ENCODE measurements at regions not wholly inside any gene's neighbourhood (a gene's known extent, or its start where the extent isn't known, plus 50 kb on each side); places are given as distances from the start of the nearest gene placed in this dataset.

DNA sequence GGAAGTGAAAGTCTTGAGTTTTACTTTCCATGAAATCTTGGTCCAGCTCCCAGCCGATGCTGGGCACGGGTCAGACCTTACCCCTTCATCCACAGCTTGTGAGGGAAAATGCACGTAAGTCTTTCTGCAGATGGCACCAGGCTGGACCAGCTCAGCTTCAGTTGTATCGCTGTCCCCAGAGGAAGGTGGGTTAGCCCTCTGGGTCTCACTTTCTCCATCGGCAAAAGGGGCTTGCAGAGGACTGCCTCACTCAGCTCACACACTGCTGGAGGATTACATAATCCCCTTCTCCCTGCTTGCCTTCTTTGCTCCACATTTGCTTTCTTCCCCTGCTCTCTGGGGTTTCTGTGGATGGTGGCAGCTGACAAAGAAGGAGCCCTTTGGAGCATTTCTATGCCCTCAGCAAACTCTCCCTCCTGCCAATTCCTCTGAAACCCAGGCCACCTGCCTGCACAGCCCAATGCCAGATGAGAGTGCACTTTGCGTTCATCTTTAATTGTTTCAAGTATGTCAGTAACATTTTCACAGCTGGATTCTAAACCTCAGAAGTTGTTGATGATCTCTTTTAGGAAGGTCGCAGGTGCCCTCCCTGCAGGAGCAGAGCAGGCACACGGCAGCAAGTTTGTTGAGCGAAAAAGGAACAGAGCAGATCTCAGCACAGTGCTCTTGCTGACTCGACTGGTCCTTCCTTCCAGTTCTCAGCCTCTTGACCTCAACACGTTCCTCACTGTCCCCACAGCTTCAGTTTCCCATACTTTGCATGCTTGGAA, 155.6 kb upstream of the GLI2 start:
- H3K4me1 ChIP-seq (ENCODE audit: control insufficient read depth in 5 of 5, insufficient read depth in 5 of 5, low read length in 5 of 5), result peaks cover 2 to 40% (median 25%) of the 10 kb centered on the region in 5 donors
- H3K9ac ChIP-seq (ENCODE audit: low read length in 5 of 5), result no peak overlapping the region
- H3K4me3 ChIP-seq (ENCODE audit: low read depth in 1 of 5, low read length in 5 of 5), result no peak overlapping the region
- no peaks in the 10 kb centered on the region for H3K36me3 ChIP-seq (ENCODE audit: control insufficient read depth in 5 of 5, insufficient read depth in 5 of 5, low read length in 5 of 5)
- H3K27me3 ChIP-seq (ENCODE audit: control insufficient read depth in 5 of 5, insufficient read depth in 4 of 5, low read length in 5 of 5), result no peaks in the 10 kb centered on the region
- H3K27ac ChIP-seq (ENCODE audit: low read depth, low read length), result no peak overlapping the region
- peaks cover 0 to under 1% (median 0%) of the 10 kb centered on the region in 5 donors for H3K9me3 ChIP-seq (ENCODE audit: control insufficient read depth in 5 of 5, low read length in 5 of 5)

DNA sequence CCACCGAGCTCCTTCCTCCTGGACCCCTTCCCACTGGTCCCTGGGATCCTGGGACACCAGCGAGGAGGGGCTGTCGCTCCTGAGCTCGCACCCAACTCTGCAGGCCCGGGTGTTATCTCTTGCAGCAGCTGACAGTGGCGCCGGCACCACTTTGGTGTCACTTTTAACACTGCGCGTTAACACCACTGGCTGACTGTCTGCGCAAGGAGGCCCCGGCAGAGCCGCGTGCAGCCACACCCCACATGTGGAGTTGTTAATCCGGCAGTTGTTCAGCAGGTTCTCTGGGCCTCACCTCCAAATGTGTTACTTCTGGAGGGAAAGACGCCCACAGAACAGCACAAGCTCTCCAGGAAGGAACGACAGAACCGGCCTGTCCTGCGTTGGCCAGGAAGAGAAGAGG, 155.0 kb upstream of the GLI2 start:
- peaks cover 2 to 34% (median 25%) of the 10 kb centered on the region in 5 donors for H3K4me1 ChIP-seq (ENCODE audit: control insufficient read depth in 5 of 5, insufficient read depth in 5 of 5, low read length in 5 of 5)
- no peaks in the 10 kb centered on the region for H3K27me3 ChIP-seq (ENCODE audit: control insufficient read depth in 5 of 5, insufficient read depth in 4 of 5, low read length in 5 of 5)
- H3K27ac ChIP-seq (ENCODE audit: low read depth, low read length), result no peak overlapping the region
- no peak overlapping the region for H3K9ac ChIP-seq (ENCODE audit: low read length in 5 of 5)
- H3K4me3 ChIP-seq (ENCODE audit: low read depth in 1 of 5, low read length in 5 of 5), result no peak overlapping the region
- peaks cover 0 to 7% (median 0%) of the 10 kb centered on the region in 5 donors for H3K9me3 ChIP-seq (ENCODE audit: control insufficient read depth in 5 of 5, low read length in 5 of 5)
- H3K36me3 ChIP-seq (ENCODE audit: control insufficient read depth in 5 of 5, insufficient read depth in 5 of 5, low read length in 5 of 5), result no peaks in the 10 kb centered on the region

DNA sequence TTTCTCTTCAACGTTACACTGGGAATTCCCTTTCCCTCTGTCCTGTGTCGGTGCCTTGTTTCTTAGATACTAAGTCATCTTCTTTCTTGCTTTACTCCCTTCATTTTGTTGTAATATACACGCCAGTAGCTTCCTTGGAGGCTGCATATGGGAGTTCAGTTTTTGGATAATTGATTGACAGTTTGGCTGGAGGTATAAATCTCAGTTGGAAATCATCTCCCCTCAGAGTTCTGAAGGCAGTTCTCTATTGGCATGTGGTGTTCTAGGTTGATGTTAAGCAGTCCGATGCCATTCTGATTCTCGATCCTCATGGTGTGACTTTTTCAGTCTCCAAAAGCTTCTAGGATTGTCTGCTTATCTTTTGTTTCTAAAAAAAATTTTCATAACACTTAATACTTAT, 152.5 kb upstream of the GLI2 start:
- Histone ChIP-seq H3K36me3 (ENCODE audit: control insufficient read depth in 5 of 5, insufficient read depth in 5 of 5, low read length in 5 of 5) (no peaks in the 10 kb centered on the region), H3K9me3 (ENCODE audit: control insufficient read depth in 5 of 5, low read length in 5 of 5) (peaks cover 0 to 7% (median 0%) of the 10 kb centered on the region in 5 donors), H3K4me3 (ENCODE audit: low read depth in 1 of 5, low read length in 5 of 5) (no peak overlapping the region), H3K9ac (ENCODE audit: low read length in 5 of 5) (no peak overlapping the region), H3K4me1 (ENCODE audit: control insufficient read depth in 5 of 5, insufficient read depth in 5 of 5, low read length in 5 of 5) (peaks cover 0 to 27% (median 19%) of the 10 kb centered on the region in 5 donors), H3K27me3 (ENCODE audit: control insufficient read depth in 5 of 5, insufficient read depth in 4 of 5, low read length in 5 of 5) (peaks cover 2 to 9% (median 7%) of the 10 kb centered on the region in 5 donors), H3K27ac (ENCODE audit: low read depth, low read length) (no peak overlapping the region)

DNA sequence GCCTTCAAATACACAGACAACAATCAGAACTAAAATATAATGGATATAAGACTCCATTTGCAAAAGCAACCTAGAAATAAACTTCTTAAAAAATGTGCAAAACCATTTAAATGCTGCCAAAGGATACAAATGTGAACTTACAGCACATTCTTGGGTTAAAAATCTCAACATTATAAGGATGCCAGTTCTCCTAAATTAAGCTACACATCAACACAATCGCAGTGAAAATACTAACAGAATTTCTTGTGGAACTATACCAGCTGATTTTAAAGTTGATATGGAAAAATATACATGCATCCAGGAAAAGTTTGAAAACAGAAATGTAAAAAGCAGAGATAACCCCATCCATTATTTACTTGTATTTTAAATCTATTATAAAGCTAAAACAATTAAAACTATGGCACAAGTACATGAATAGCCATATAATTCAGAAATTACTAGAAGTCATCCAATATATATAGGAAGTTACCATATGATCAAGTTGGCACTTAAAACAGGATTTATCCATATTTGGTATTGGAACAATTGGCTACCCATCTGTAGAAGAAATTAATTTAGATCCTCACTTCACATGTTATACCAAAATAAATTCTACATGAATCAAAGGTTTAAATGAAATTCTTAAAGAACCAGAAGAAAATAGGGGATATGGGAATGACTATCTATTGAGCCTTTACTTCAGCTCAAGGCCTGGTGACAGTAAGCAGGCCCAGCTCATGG, 151.7 kb upstream of the GLI2 start:
- Histone ChIP-seq H3K4me3 (ENCODE audit: low read depth in 1 of 5, low read length in 5 of 5) (no peak overlapping the region), H3K9ac (ENCODE audit: low read length in 5 of 5) (no peak overlapping the region), H3K9me3 (ENCODE audit: control insufficient read depth in 5 of 5, low read length in 5 of 5) (peaks cover 0 to 7% (median 0%) of the 10 kb centered on the region in 5 donors), H3K4me1 (ENCODE audit: control insufficient read depth in 5 of 5, insufficient read depth in 5 of 5, low read length in 5 of 5) (peaks cover 0 to 29% (median 18%) of the 10 kb centered on the region in 5 donors), H3K27ac (ENCODE audit: low read depth, low read length) (no peak overlapping the region), H3K27me3 (ENCODE audit: control insufficient read depth in 5 of 5, insufficient read depth in 4 of 5, low read length in 5 of 5) (peaks cover 4 to 13% (median 7%) of the 10 kb centered on the region in 5 donors), H3K36me3 (ENCODE audit: control insufficient read depth in 5 of 5, insufficient read depth in 5 of 5, low read length in 5 of 5) (no peaks in the 10 kb centered on the region)

DNA sequence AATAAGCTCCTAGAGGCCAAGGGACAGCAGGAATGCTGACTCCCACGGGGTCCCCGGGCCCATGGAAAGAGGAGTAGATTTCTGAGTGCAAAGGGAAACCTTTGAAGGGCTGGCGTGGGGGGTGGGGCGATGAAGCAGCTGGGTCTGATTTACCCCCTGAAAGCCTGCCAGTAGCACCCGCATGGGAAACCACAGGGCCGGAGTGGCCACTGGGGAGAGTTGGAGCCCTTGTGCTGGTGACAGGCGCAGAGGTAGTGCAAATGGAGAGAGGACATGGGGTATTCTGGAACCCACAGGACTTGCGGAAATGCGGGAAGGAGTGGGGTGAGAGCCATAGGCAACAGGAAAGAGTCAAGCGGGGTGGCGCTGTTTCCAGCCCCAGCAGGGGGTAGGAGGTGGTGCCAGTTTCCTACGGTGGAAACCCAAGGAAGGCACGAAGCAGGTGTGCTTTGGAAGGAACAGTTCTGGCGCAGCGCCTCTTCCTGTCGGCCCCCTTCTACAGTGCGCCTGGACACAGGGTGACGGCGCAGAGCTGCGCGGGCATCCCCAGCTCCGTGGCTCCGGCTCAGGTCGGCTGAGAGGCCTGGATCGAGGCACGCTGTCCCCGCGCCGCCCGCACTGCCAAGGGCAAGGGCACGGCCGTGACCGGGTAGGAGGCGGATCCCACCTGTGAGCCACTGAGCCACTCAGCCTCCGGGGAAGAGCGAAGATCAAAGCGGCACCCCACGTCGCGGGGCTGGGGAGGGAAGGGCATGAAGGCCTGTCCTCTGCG, 149.0 kb upstream of the GLI2 start:
- H3K27ac ChIP-seq (ENCODE audit: low read depth, low read length), result no peak overlapping the region
- H3K9me3 ChIP-seq (ENCODE audit: control insufficient read depth in 5 of 5, low read length in 5 of 5), result peaks cover 0 to 7% (median 0%) of the 10 kb centered on the region in 5 donors
- H3K9ac ChIP-seq (ENCODE audit: low read length in 5 of 5), result peak overlapping the region in 1 of 5 donors; percentile 23
- peaks cover 4 to 14% (median 7%) of the 10 kb centered on the region in 5 donors for H3K27me3 ChIP-seq (ENCODE audit: control insufficient read depth in 5 of 5, insufficient read depth in 4 of 5, low read length in 5 of 5)
- peak overlapping the region in 2 of 5 donors; percentile 30 to 46 for H3K4me3 ChIP-seq (ENCODE audit: low read depth in 1 of 5, low read length in 5 of 5)
- no peaks in the 10 kb centered on the region for H3K36me3 ChIP-seq (ENCODE audit: control insufficient read depth in 5 of 5, insufficient read depth in 5 of 5, low read length in 5 of 5)
- peaks cover 2 to 51% (median 16%) of the 10 kb centered on the region in 5 donors for H3K4me1 ChIP-seq (ENCODE audit: control insufficient read depth in 5 of 5, insufficient read depth in 5 of 5, low read length in 5 of 5)

DNA sequence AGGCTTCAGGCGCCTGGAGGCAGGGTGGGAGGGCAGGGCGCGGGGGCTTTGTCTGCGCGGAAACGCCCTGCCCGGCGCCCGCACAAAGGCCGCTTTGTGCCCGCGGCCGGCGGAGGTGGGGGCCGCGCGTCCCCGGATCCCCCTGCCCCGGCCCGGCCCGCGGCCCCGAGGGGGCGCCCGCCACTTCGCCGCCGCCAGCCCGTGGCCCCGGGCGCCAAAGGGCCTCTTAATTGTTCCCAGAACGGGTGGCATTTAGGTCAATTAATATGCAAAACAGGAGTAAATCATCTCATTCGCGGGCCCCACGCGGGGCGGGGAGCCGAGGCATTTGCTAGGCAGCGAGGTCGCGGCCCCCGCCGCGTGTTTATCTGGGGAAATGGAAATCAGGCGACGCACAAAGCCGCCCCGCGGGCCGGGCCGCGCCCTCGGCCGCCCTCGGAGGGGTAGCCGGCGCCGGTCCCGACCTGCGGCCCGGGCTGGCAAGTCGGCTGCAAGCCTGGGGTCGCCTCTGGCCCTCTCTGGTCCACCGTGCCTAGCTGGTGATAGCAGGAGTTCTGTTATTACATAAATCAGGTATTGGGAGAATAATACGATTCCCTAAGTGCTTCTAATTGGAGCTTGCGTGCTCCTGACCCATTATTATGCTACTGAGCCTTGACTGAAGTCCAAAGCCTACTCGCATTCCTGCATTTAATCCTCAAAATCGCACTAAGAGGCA, 148.2 kb upstream of the GLI2 start:
- Histone ChIP-seq H3K9me3 (ENCODE audit: control insufficient read depth in 5 of 5, low read length in 5 of 5) (peaks cover 0 to 7% (median 0%) of the 10 kb centered on the region in 5 donors), H3K9ac (ENCODE audit: low read length in 5 of 5) (no peak overlapping the region), H3K27me3 (ENCODE audit: control insufficient read depth in 5 of 5, insufficient read depth in 4 of 5, low read length in 5 of 5) (peaks cover 4 to 14% (median 7%) of the 10 kb centered on the region in 5 donors), H3K36me3 (ENCODE audit: control insufficient read depth in 5 of 5, insufficient read depth in 5 of 5, low read length in 5 of 5) (no peaks in the 10 kb centered on the region), H3K27ac (ENCODE audit: low read depth, low read length) (no peak overlapping the region), H3K4me1 (ENCODE audit: control insufficient read depth in 5 of 5, insufficient read depth in 5 of 5, low read length in 5 of 5) (peaks cover 2 to 58% (median 16%) of the 10 kb centered on the region in 5 donors), H3K4me3 (ENCODE audit: low read depth in 1 of 5, low read length in 5 of 5) (peak overlapping the region in 2 of 5 donors; percentile 30 to 46)

DNA sequence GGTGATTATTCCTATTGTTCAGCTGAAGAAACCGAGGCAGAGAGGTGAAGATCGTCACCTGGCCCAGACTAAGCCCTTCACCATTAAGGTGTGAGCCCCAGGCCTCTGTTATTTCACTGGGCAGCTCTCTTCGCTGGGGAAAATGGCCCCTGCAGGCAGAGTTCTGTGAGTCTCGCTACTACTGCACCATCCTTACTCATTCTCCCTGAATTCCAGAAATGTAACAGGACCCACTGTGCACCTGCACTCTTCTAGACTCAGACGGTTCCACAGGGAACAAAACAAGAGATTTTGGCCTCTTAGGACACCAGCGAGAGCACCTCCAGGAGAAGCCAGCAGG, 147.7 kb upstream of the GLI2 start:
- Histone ChIP-seq H3K27ac (ENCODE audit: low read depth, low read length) (no peak overlapping the region), H3K4me1 (ENCODE audit: control insufficient read depth in 5 of 5, insufficient read depth in 5 of 5, low read length in 5 of 5) (peaks cover 2 to 59% (median 16%) of the 10 kb centered on the region in 5 donors), H3K36me3 (ENCODE audit: control insufficient read depth in 5 of 5, insufficient read depth in 5 of 5, low read length in 5 of 5) (no peaks in the 10 kb centered on the region), H3K9ac (ENCODE audit: low read length in 5 of 5) (no peak overlapping the region), H3K4me3 (ENCODE audit: low read depth in 1 of 5, low read length in 5 of 5) (no peak overlapping the region), H3K27me3 (ENCODE audit: control insufficient read depth in 5 of 5, insufficient read depth in 4 of 5, low read length in 5 of 5) (peaks cover 4 to 14% (median 7%) of the 10 kb centered on the region in 5 donors), H3K9me3 (ENCODE audit: control insufficient read depth in 5 of 5, low read length in 5 of 5) (peaks cover 0 to 7% (median 0%) of the 10 kb centered on the region in 5 donors)

DNA sequence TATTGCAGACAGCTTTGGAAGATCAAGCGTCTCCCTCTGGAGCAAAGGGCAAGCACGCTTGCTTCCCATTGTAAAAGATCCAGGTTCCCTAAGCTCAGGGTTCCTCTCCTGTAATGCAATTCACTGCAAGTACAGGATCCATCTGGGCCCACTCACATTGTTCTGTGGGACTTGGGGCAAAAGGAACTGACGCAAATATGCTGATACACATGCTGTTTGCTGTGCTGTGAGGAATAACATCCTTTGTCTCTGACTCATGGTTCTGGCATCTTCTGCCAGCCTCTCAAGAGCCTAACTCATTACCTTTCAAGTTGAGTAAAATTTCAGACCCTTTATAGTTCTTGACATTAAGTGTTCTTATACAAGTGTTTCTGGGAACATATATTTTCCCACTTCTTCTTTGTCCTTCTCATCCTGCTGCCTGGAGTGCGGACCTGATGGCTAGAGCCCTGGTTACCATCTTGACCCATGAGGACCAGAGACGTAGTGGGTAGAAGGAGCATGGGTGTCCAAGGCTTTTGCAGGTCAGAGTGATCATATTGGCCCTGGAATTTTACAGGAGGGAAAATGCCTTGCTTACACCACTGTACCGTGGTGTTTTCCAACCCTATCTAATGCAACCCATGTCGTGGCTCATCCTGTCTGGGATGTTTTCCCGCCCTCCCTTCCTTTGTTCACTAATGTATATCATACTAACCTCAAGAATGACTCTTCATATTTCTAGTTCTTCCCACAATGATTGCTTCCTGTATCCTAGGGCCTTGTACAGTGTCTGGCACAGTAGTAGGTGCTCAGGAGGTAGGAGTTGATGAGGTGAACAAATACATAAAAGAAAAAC, 145.7 kb upstream of the GLI2 start:
- Histone ChIP-seq H3K4me3 (ENCODE audit: low read depth in 1 of 5, low read length in 5 of 5) (no peak overlapping the region), H3K9ac (ENCODE audit: low read length in 5 of 5) (peak overlapping the region in 1 of 5 donors; percentile 37), H3K27ac (ENCODE audit: low read depth, low read length) (peak overlapping the region; percentile 45), H3K36me3 (ENCODE audit: control insufficient read depth in 5 of 5, insufficient read depth in 5 of 5, low read length in 5 of 5) (no peaks in the 10 kb centered on the region), H3K4me1 (ENCODE audit: control insufficient read depth in 5 of 5, insufficient read depth in 5 of 5, low read length in 5 of 5) (peaks cover 2 to 74% (median 19%) of the 10 kb centered on the region in 5 donors), H3K9me3 (ENCODE audit: control insufficient read depth in 5 of 5, low read length in 5 of 5) (peaks cover 0 to 7% (median 0%) of the 10 kb centered on the region in 5 donors), H3K27me3 (ENCODE audit: control insufficient read depth in 5 of 5, insufficient read depth in 4 of 5, low read length in 5 of 5) (peaks cover 4 to 14% (median 7%) of the 10 kb centered on the region in 5 donors)

DNA sequence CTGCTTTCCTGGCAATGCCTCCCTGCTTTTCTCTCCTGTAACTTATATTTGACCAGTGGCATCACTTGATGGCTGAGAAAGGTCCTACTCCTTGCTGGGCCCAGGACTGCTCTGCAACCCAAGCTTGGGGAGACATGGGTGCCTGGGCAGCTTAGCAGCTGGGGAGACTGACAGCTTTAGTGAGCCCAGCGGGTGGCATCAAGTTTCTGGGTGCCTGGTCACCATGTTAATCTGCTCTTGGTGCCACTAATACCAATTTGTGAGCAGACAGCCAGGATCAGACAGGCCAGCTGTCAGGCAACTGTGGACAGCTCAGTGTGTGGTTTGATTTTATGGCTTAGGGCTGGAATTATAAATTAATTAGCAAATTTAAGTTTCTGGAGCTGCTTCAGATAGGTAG, 144.8 kb upstream of the GLI2 start:
- H3K9me3 ChIP-seq (ENCODE audit: control insufficient read depth in 5 of 5, low read length in 5 of 5), result no peaks in the 10 kb centered on the region
- H3K9ac ChIP-seq (ENCODE audit: low read length in 5 of 5), result no peak overlapping the region
- peak overlapping the region; percentile 45 for H3K27ac ChIP-seq (ENCODE audit: low read depth, low read length)
- H3K4me1 ChIP-seq (ENCODE audit: control insufficient read depth in 5 of 5, insufficient read depth in 5 of 5, low read length in 5 of 5), result peaks cover 3 to 82% (median 28%) of the 10 kb centered on the region in 5 donors
- no peak overlapping the region for H3K4me3 ChIP-seq (ENCODE audit: low read depth in 1 of 5, low read length in 5 of 5)
- H3K27me3 ChIP-seq (ENCODE audit: control insufficient read depth in 5 of 5, insufficient read depth in 4 of 5, low read length in 5 of 5), result peaks cover 4 to 14% (median 7%) of the 10 kb centered on the region in 5 donors
- no peaks in the 10 kb centered on the region for H3K36me3 ChIP-seq (ENCODE audit: control insufficient read depth in 5 of 5, insufficient read depth in 5 of 5, low read length in 5 of 5)

Measured in subcutaneous abdominal adipose tissue (tissue), 5 donors.